GM12878 (cell line): ENCODE measurements at regions not wholly inside any gene's neighbourhood (a gene's known extent, or its start where the extent isn't known, plus 50 kb on each side); places are given as distances from the start of the nearest gene placed in this dataset.

Experiments used
- BCL11A ChIP-seq: IDR thresholded peaks from 2 replicates; pipeline ENCODE4 v1.6.1; 2011; ENCODE audit warnings: low read depth, low read length
- BRCA1 ChIP-seq: IDR thresholded peaks from 2 replicates; pipeline ENCODE4 v1.6.1; 2011; ENCODE audit warnings: low read depth, low read length, improper control_type of control experiment
- CUX1 ChIP-seq: IDR thresholded peaks from 2 replicates; pipeline ENCODE4 v1.6.1; 2012; ENCODE audit warnings: improper control_type of control experiment, low read depth, low read length; ENCODE audit not compliant: insufficient replicate concordance
- HDGF ChIP-seq: fragments of 450-650 bp; IDR thresholded peaks from 2 replicates; pipeline ENCODE4 v1.6.1; 2016; ENCODE audit warnings: antibody characterized with exemption
- MTA3 ChIP-seq: IDR thresholded peaks from 2 replicates; pipeline ENCODE4 v1.6.1; 2012; ENCODE audit warnings: low read length, inconsistent platforms, borderline replicate concordance
- RB1 ChIP-seq: fragments of 450-650 bp; formaldehyde crosslinking; IDR thresholded peaks from 2 replicates; pipeline ENCODE4 v1.6.1; 2017; ENCODE audit warnings: mild to moderate bottlenecking, borderline replicate concordance
- RUNX3 ChIP-seq: IDR thresholded peaks from 2 replicates; pipeline ENCODE4 v1.6.1; 2012; ENCODE audit warnings: low read length, inconsistent platforms
- SMC3 ChIP-seq: IDR thresholded peaks from 2 replicates; pipeline ENCODE4 v1.6.1; 2011; ENCODE audit warnings: low read length, improper control_type of control experiment, borderline replicate concordance
- ZBTB4 ChIP-seq: fragments of 450-650 bp; formaldehyde crosslinking; IDR thresholded peaks from 2 replicates; pipeline ENCODE4 v1.4.0; 2022; ENCODE audit warnings: mild to moderate bottlenecking, moderate library complexity
- ZNF622 ChIP-seq: fragments of 450-650 bp; IDR thresholded peaks from 2 replicates; pipeline ENCODE4 v1.6.1; 2017; ENCODE audit warnings: mild to moderate bottlenecking, inconsistent platforms
- ZSCAN29 ChIP-seq: fragments of 450-650 bp; IDR thresholded peaks from 2 replicates; pipeline ENCODE4 v1.6.1; 2017; ENCODE audit warnings: mild to moderate bottlenecking, moderate library complexity
- TF ChIP-seq, protein P1 (sequence below): fragments of 450-650 bp; IDR thresholded peaks from 2 replicates; pipeline ENCODE4 v1.6.1; 2016; ENCODE audit warnings: mild to moderate bottlenecking
- TF ChIP-seq, protein P2 (sequence below): IDR thresholded peaks from 2 replicates; pipeline ENCODE4 v1.6.1; 2012; ENCODE audit warnings: low read depth, low read length, improper control_type of control experiment

DNA sequence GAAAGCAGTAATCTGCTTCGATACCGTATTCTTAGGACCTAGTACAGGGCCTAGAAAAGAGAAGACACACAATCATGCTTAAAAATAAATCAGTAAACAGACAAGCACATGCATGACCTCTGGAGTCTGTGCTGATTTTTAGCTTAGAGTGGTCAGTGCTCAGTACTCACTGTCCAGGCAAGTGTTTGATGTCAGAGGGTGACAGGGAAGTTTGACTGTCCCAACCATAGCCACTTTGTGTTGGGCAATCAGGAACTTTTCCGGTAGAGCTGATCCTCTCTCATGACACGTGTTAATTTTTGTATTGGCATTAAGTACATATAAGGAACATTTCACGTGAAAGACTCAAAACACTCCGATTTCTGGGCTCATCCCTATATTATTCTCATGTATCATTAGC is 464.7 kb upstream of the KLF4 start (continued):
- TF ChIP-seq, protein P1, sequence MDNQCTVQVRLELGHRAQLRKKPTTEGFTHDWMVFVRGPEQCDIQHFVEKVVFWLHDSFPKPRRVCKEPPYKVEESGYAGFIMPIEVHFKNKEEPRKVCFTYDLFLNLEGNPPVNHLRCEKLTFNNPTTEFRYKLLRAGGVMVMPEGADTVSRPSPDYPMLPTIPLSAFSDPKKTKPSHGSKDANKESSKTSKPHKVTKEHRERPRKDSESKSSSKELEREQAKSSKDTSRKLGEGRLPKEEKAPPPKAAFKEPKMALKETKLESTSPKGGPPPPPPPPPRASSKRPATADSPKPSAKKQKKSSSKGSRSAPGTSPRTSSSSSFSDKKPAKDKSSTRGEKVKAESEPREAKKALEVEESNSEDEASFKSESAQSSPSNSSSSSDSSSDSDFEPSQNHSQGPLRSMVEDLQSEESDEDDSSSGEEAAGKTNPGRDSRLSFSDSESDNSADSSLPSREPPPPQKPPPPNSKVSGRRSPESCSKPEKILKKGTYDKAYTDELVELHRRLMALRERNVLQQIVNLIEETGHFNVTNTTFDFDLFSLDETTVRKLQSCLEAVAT: no peak
- TF ChIP-seq RB1 (no peak), ZSCAN29 (no peak), BRCA1 (no peak), MTA3 (no peak), SMC3 (no peak), HDGF (no peak), BCL11A (no peak), ZBTB4 (CRISPR knock-in tag) (no peak), ZNF622 (no peak), RUNX3 (no peak), CUX1 (no peak)
- TF ChIP-seq, protein P2, sequence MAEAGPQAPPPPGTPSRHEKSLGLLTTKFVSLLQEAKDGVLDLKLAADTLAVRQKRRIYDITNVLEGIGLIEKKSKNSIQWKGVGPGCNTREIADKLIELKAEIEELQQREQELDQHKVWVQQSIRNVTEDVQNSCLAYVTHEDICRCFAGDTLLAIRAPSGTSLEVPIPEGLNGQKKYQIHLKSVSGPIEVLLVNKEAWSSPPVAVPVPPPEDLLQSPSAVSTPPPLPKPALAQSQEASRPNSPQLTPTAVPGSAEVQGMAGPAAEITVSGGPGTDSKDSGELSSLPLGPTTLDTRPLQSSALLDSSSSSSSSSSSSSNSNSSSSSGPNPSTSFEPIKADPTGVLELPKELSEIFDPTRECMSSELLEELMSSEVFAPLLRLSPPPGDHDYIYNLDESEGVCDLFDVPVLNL: no peak
